DMS53 treated with DMSO at 0.1 percent for 48 hours (cell line): ENCODE measurements at regions not wholly inside any gene's neighbourhood (a gene's known extent, or its start where the extent isn't known, plus 50 kb on each side); places are given as distances from the start of the nearest gene placed in this dataset.
"Not testable (repeated sequence)": the region's sequence is repeated elsewhere in the genome, so short reads cannot be mapped to it uniquely, and the experiment has no call there.

Source experiments
- DNase-seq: peaks from one replicate; lab custom pipeline; 2025; ENCODE audit not compliant: unreplicated experiment; lab: John Stamatoyannopoulos, UW

GRCh38 chrX:128653524-128654060, 601.4 kb upstream of the ACTRT1 start:
- no peak for DNase-seq

GRCh38 chrX:128650326-128650725, 598.1 kb upstream of the ACTRT1 start:
- DNase-seq, result no peak

GRCh38 chrX:128634754-128635153, 582.6 kb upstream of the ACTRT1 start:
- DNase-seq, result no peak

- no peak for DNase-seq
Observed at GRCh38 chrX:128623361-128623760, 571.2 kb upstream of the ACTRT1 start.

GRCh38 chrX:128622296-128622695, 570.1 kb upstream of the ACTRT1 start:
- DNase-seq, result no peak

GRCh38 chrX:128619490-128619889, 567.3 kb upstream of the ACTRT1 start:
- DNase-seq, result no peak

GRCh38 chrX:128616933-128617332, 564.7 kb upstream of the ACTRT1 start:
- no peak for DNase-seq

- DNase-seq, result not testable (repeated sequence)
Observed at GRCh38 chrX:128606817-128607216, 554.6 kb upstream of the ACTRT1 start.

- DNase-seq, result not testable (repeated sequence)
Observed at GRCh38 chrX:128606357-128606756, 554.2 kb upstream of the ACTRT1 start.

GRCh38 chrX:128601706-128602105, 549.5 kb upstream of the ACTRT1 start:
- DNase-seq, result no peak

- peak; percentile 62 for DNase-seq
Observed at GRCh38 chrX:128599632-128600031, 547.4 kb upstream of the ACTRT1 start.

- DNase-seq, result no peak
Observed at GRCh38 chrX:128582036-128582435, 529.8 kb upstream of the ACTRT1 start.

- no peak for DNase-seq
Observed at GRCh38 chrX:128581615-128582014, 529.4 kb upstream of the ACTRT1 start.

- no peak for DNase-seq
Observed at GRCh38 chrX:128543114-128543513, 490.9 kb upstream of the ACTRT1 start.

GRCh38 chrX:128518508-128518907, 466.3 kb upstream of the ACTRT1 start:
- DNase-seq, result peak; percentile 1

- no peak for DNase-seq
Observed at GRCh38 chrX:128517691-128518090, 465.5 kb upstream of the ACTRT1 start.

GRCh38 chrX:128504496-128504895, 452.3 kb upstream of the ACTRT1 start:
- no peak for DNase-seq

- no peak for DNase-seq
Observed at GRCh38 chrX:128464116-128464515, 411.9 kb upstream of the ACTRT1 start.

- no peak for DNase-seq
Observed at GRCh38 chrX:128460835-128461234, 408.6 kb upstream of the ACTRT1 start.

GRCh38 chrX:128458888-128459287, 406.7 kb upstream of the ACTRT1 start:
- DNase-seq, result no peak

GRCh38 chrX:128457674-128458073, 405.5 kb upstream of the ACTRT1 start:
- no peak for DNase-seq

- DNase-seq, result no peak
Observed at GRCh38 chrX:128439159-128439558, 387.0 kb upstream of the ACTRT1 start.

- no peak for DNase-seq
Observed at GRCh38 chrX:128438082-128438481, 385.9 kb upstream of the ACTRT1 start.
